Lung (tissue), 11 donors: ENCODE measurements at regions not wholly inside any gene's neighbourhood (a gene's known extent, or its start where the extent isn't known, plus 50 kb on each side); places are given as distances from the start of the nearest gene placed in this dataset.
A peak's percentile ranks its signal among the peaks of the same experiment; 100 is the strongest.

Experiments used
- ATAC-seq: fragments of 200-7000 bp; cut with Tn5 transposase; one replicate; pipeline ENCODE4 v1.9.1; 2020; ENCODE audit warnings: moderate number of reproducible peaks; ENCODE audit not compliant: insufficient read depth, low FRiP score
- DNase-seq, 3 donors: peaks; one replicate each; pipeline ENCODE4 v3.0.0-alpha.2; 2013 to 2017
- H3K27ac ChIP-seq, 2 donors: one replicate each; pipeline ENCODE4 v1.5.1; 2013; ENCODE audit warnings: mild to moderate bottlenecking in 2 of 2, moderate library complexity in 2 of 2, control low read depth in 1 of 2, inconsistent platforms in 1 of 2, low read depth in 1 of 2, low read length in 1 of 2
- H3K27me3 ChIP-seq, 3 donors: one replicate each; pipeline ENCODE4 v1.5.1; 2013; ENCODE audit warnings: low read length in 2 of 3; ENCODE audit not compliant: control insufficient read depth in 3 of 3, insufficient read depth in 3 of 3
- H3K36me3 ChIP-seq, 4 donors: one replicate each; pipeline ENCODE4 v1.5.1; 2013; ENCODE audit warnings: low read length in 4 of 4, mild to moderate bottlenecking in 1 of 4, moderate library complexity in 1 of 4; ENCODE audit not compliant: control insufficient read depth in 4 of 4, insufficient read depth in 4 of 4
- H3K4me1 ChIP-seq, 5 donors: one replicate each; pipeline ENCODE4 v1.5.1; 2013; ENCODE audit warnings: low read length in 5 of 5, mild to moderate bottlenecking in 2 of 5, moderate library complexity in 1 of 5; ENCODE audit not compliant: control insufficient read depth in 5 of 5, insufficient read depth in 5 of 5
- H3K4me3 ChIP-seq: one replicate; pipeline ENCODE4 v1.5.1; 2013; ENCODE audit warnings: mild to moderate bottlenecking, control low read depth, moderate library complexity
- H3K9ac ChIP-seq, 2 donors: one replicate each; pipeline ENCODE4 v1.5.1; 2013; ENCODE audit warnings: low read length in 2 of 2, control low read depth in 1 of 2; ENCODE audit not compliant: insufficient read depth in 1 of 2
- H3K9me3 ChIP-seq, 4 donors: one replicate each; pipeline ENCODE4 v1.5.1; 2013; ENCODE audit warnings: low read length in 3 of 4, mild to moderate bottlenecking in 1 of 4, moderate library complexity in 1 of 4; ENCODE audit not compliant: control insufficient read depth in 4 of 4, insufficient read depth in 3 of 4
- CTCF ChIP-seq: IDR thresholded peaks from 2 replicates; pipeline ENCODE4 v1.5.1; 2012; ENCODE audit warnings: mild to moderate bottlenecking; ENCODE audit errors: control extremely low read depth, extremely low read depth
- WGBS, 2 donors: extraction: QIAGEN DNeasy Blood & Tissue Kit; methylation state at CpG; one replicate each; pipeline ENCODE4 v1.1.7; 2013; 5-methylcytosine and 5-hydroxymethylcytosine counted together
- donor health status: control.
- donor health status: control.
- donor health status: Bipolar disorder and iron deficiency.
- donor health status: healthy.
- donor health status: DM: yes; HTN: yes; CAD: no.

DNA sequence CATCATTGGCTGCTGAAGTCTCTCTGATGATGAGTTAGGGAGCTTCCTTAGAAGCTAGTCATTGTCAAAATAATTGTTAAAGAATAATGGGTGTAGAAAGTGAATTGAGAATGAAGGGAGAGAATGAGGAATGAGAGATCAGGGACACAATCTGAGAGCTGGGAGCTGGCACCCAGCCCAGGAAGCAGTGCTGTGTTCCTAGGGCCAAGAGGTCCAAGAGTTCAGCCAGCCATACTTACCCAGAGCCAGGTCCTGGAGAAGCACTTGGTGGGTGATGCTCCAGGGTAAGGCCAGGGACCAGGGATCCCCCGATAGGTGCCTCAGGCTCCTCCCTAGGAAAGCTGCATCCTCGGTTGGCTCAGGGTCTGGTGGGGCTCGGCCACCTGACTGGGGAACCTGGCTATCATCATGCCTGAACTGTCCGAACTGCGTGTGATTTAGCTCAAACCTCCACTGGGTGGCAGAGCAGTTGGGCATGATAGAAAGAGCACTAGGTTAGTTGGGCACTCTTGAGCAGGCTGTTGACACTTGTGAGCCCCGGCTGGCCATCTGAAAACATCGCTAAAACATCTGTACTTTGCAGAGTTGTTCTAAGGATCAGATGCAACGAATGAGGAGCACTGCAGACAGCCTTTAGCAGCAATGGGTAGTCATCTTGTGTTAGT, 123.9 kb upstream of the NCAM1 start:
- H3K36me3 ChIP-seq, result no peaks in the 10 kb centered on the region
- ATAC-seq (no peak), DNase-seq (peak in 2 of 3 donors; percentile 16 to 20)
- peaks cover 0 to 7% (median 0%) of the 10 kb centered on the region in 5 donors for H3K4me1 ChIP-seq
- H3K27ac ChIP-seq, result no peak overlapping the region
- no peak overlapping the region for H3K4me3 ChIP-seq
- H3K9me3 ChIP-seq, result no peaks in the 10 kb centered on the region
- no peak overlapping the region for H3K9ac ChIP-seq
- no peaks in the 10 kb centered on the region for H3K27me3 ChIP-seq
- no peak for TF ChIP-seq CTCF
- 76 to 77% methylated on average over 8 of the region's 8 CpGs for WGBS, 2 donors

DNA sequence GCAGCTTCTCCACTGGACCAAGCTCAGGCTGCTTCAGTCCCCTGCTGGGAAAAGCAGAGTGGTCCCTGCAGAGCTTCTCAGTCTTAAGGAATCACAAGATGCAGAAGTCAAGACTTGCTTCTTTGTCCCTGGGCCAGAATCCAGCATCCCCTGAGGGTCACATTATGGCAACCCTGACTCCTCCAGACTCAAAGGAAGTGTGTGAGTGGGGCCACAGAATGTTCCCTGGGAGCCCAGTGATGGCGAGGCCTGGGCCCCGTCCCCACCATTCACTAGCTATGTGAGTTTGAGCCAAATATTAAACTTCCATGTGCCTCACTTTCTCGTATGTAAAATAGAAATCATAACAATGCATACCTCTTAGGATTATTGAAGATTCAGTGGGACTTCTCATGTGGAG, 122.2 kb upstream of the NCAM1 start:
- no peak for DNase-seq
- Histone ChIP-seq H3K27ac (no peak overlapping the region), H3K27me3 (no peaks in the 10 kb centered on the region), H3K9me3 (no peaks in the 10 kb centered on the region), H3K36me3 (no peaks in the 10 kb centered on the region), H3K4me3 (no peak overlapping the region), H3K9ac (no peak overlapping the region), H3K4me1 (peaks cover 0 to 7% (median 0%) of the 10 kb centered on the region in 5 donors)
- 79 to 92% methylated on average over 3 of the region's 3 CpGs for WGBS, 2 donors
- no peak for ATAC-seq
- TF ChIP-seq CTCF, result no peak

GRCh38 chr11:112841729-112842128, 119.5 kb upstream of the NCAM1 start:
- H3K36me3 ChIP-seq, result no peaks in the 10 kb centered on the region
- no peak overlapping the region for H3K4me3 ChIP-seq
- H3K9ac ChIP-seq, result no peak overlapping the region
- H3K27me3 ChIP-seq, result no peaks in the 10 kb centered on the region
- no peaks in the 10 kb centered on the region for H3K9me3 ChIP-seq
- H3K27ac ChIP-seq, result no peak overlapping the region
- no peaks in the 10 kb centered on the region for H3K4me1 ChIP-seq
- TF ChIP-seq CTCF, result no peak
- ATAC-seq (no peak), DNase-seq (no peak)
- WGBS, 2 donors, result 48 to 49% methylated on average over 3 of the region's 3 CpGs

DNA sequence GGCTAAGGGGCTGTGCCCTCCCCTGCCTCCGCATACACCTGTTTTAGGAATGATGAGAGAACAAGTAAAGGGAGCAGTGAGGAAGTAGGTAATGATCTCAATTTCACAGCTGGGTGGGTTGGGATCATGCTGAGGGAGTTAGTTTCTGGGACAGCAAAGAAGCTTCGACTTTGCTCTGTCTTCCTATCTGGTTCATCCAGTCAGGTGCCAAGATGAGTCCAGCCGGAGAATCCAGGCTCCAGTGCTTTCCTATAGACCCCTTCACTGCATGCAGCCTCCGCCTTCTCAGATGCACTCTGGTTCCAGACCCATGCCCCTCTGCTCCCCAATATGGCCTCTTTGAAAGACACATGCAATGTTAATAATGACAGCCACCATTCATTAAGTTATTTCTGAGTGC, 119.1 kb upstream of the NCAM1 start:
- no peaks in the 10 kb centered on the region for H3K27me3 ChIP-seq
- 88 to 93% methylated on average over 4 of the region's 4 CpGs for WGBS, 2 donors
- no peak overlapping the region for H3K4me3 ChIP-seq
- TF ChIP-seq CTCF, result no peak
- no peak for DNase-seq
- ATAC-seq, result no peak
- H3K9ac ChIP-seq, result no peak overlapping the region
- no peaks in the 10 kb centered on the region for H3K36me3 ChIP-seq
- H3K9me3 ChIP-seq, result no peaks in the 10 kb centered on the region
- no peak overlapping the region for H3K27ac ChIP-seq
- no peaks in the 10 kb centered on the region for H3K4me1 ChIP-seq
